Pancreas (tissue), 10 donors: ENCODE measurements at regions not wholly inside any gene's neighbourhood (a gene's known extent, or its start where the extent isn't known, plus 50 kb on each side); places are given as distances from the start of the nearest gene placed in this dataset.

Experiments
- ATAC-seq, 4 donors: fragments of 200-7000 bp; cut with Tn5 transposase; one replicate each; pipeline versions ENCODE4 v1.8.0 to v1.9.1; 2020; ENCODE audit warnings: mild to moderate bottlenecking in 4 of 4, moderate library complexity in 4 of 4
- DNase-seq, 6 donors: peaks; one replicate each; pipeline ENCODE4 v3.0.0-alpha.2; 2020
- FAIRE-seq: peaks from 2 replicates; lab custom pipeline; 2012; peaks lifted over from hg19 to GRCh38; lab: Jason Lieb, UNC
- H3K27ac ChIP-seq, 4 donors: fragments of 200-600 bp; sonication (generic); 1 replicate in 3 of 4; 2 replicates in 1 of 4; pipeline versions ENCODE4 v1.5.0 to v1.8.0; 2020
- H3K27me3 ChIP-seq, 4 donors: fragments of 200-600 bp; one replicate each; pipeline ENCODE4 v1.8.0; 2021
- H3K36me3 ChIP-seq, 3 donors: fragments of 200-600 bp; sonication (generic) in 1 of 3; one replicate each; pipeline versions ENCODE4 v1.5.0 to v1.8.0; 2020 to 2021
- H3K4me1 ChIP-seq, 3 donors: fragments of 200-600 bp; one replicate each; pipeline ENCODE4 v1.8.0; 2021
- H3K4me3 ChIP-seq, 4 donors: fragments of 200-600 bp; sonication (generic) in 2 of 4; one replicate each; pipeline versions ENCODE4 v1.5.0 to v1.8.0; 2020 to 2021
- H3K9me3 ChIP-seq, 4 donors: fragments of 200-600 bp; one replicate each; pipeline ENCODE4 v1.8.0; 2021
- CTCF ChIP-seq, 4 donors: fragments of 200-600 bp; sonication (generic) in 3 of 4; IDR thresholded peaks; one replicate each; pipeline versions ENCODE4 v1.5.0 to v1.8.0; 2021; ENCODE audit warnings: antibody characterized with exemption in 4 of 4
- WGBS, 2 donors: extraction: QIAGEN DNeasy Blood & Tissue Kit; methylation state at CpG; one replicate each; pipeline ENCODE4 v1.1.7; 2013; 5-methylcytosine and 5-hydroxymethylcytosine counted together
- intact Hi-C, 3 donors: fragments of 100-400 bp; cut with DNase I; formaldehyde crosslinking; loops; one replicate each; pipeline versions ENCODE4 v1.11.1 to v1.14.2; 2022
- donor health status: healthy with polysubstance abuse.
- donor health status: DM: no; HTN: no; CAD: no; lungs with moderate emphysema.
- donor health status: DM: no; HTN: no; CAD: no.
- donor health status: control.
- donor health status: control.
- donor health status: Bipolar disorder and iron deficiency.
- donor health status: DM: yes; HTN: yes; CAD: no.
- donor health status: DM: no; HTN: no; CAD: no.
- donor health status: DM: no; HTN: no; CAD: no.
- donor health status: DM: yes; HTN: yes; CAD: no.

GRCh38 chr11:91932151-91932821 is 292.3 kb upstream of the FAT3 start:
- peak in 1 of 4 donors; percentile 29 for ATAC-seq
- intact Hi-C loops = no loop called here
- DNase-seq = no peak
- Histone ChIP-seq H3K27ac (no peak overlapping the region), H3K4me3 (no peak overlapping the region), H3K36me3 (no peaks in the 10 kb centered on the region), H3K9me3 (no peaks in the 10 kb centered on the region), H3K4me1 (no peaks in the 10 kb centered on the region), H3K27me3 (no peaks in the 10 kb centered on the region)
- 53 to 65% methylated on average over 11 of the region's 11 CpGs for WGBS, 2 donors
- no peak for TF ChIP-seq CTCF (IDR thresholded peaks at IDR 0.05)
- no peak for FAIRE-seq

GRCh38 chr11:91927448-91927847 is 297.2 kb upstream of the FAT3 start:
- intact Hi-C loops = no loop called here
- H3K4me3 ChIP-seq = no peak overlapping the region
- no peak for FAIRE-seq
- no peaks in the 10 kb centered on the region for H3K36me3 ChIP-seq
- H3K9me3 ChIP-seq = no peaks in the 10 kb centered on the region
- no peak overlapping the region for H3K27ac ChIP-seq
- ATAC-seq = no peak
- H3K4me1 ChIP-seq = no peaks in the 10 kb centered on the region
- H3K27me3 ChIP-seq = no peaks in the 10 kb centered on the region
- no peak for TF ChIP-seq CTCF (IDR thresholded peaks at IDR 0.05)
- no peak for DNase-seq
- WGBS, 2 donors = 59 to 61% methylated on average over 2 of the region's 2 CpGs

- no peak for DNase-seq
- Histone ChIP-seq H3K27ac (no peak overlapping the region), H3K36me3 (no peaks in the 10 kb centered on the region), H3K27me3 (no peaks in the 10 kb centered on the region), H3K4me1 (no peaks in the 10 kb centered on the region), H3K4me3 (no peak overlapping the region), H3K9me3 (no peaks in the 10 kb centered on the region)
- no peak for TF ChIP-seq CTCF (IDR thresholded peaks at IDR 0.05)
- FAIRE-seq = no peak
- WGBS, 2 donors = 52 to 72% methylated on average over 1 of the region's 1 CpG
- intact Hi-C loops = no loop called here
- peak in 1 of 4 donors; percentile 37 for ATAC-seq
Observed at GRCh38 chr11:91926965-91927364, 297.7 kb upstream of the FAT3 start.

GRCh38 chr11:91922846-91923245 is 301.8 kb upstream of the FAT3 start:
- intact Hi-C loops = no loop called here
- TF ChIP-seq CTCF (IDR thresholded peaks at IDR 0.05) = no peak
- FAIRE-seq = no peak
- H3K27ac ChIP-seq = no peak overlapping the region
- H3K4me3 ChIP-seq = no peak overlapping the region
- H3K36me3 ChIP-seq = no peaks in the 10 kb centered on the region
- no peak for DNase-seq
- no peaks in the 10 kb centered on the region for H3K9me3 ChIP-seq
- WGBS, 2 donors = 44 to 58% methylated on average over 1 of the region's 1 CpG
- ATAC-seq = no peak
- no peaks in the 10 kb centered on the region for H3K4me1 ChIP-seq
- no peaks in the 10 kb centered on the region for H3K27me3 ChIP-seq

- no peaks in the 10 kb centered on the region for H3K4me1 ChIP-seq
- no peak for DNase-seq
- 31 to 46% methylated on average over 1 of the region's 1 CpG for WGBS, 2 donors
- intact Hi-C loops = no loop called here
- ATAC-seq = peak in 1 of 4 donors; percentile 26
- no peaks in the 10 kb centered on the region for H3K27me3 ChIP-seq
- H3K27ac ChIP-seq = no peak overlapping the region
- no peaks in the 10 kb centered on the region for H3K36me3 ChIP-seq
- H3K4me3 ChIP-seq = no peak overlapping the region
- H3K9me3 ChIP-seq = no peaks in the 10 kb centered on the region
- TF ChIP-seq CTCF (IDR thresholded peaks at IDR 0.05) = no peak
- no peak for FAIRE-seq
Observed at GRCh38 chr11:91921974-91922373, 302.6 kb upstream of the FAT3 start.
